ENCODE measurements at regions not wholly inside any gene's neighbourhood (a gene's known extent, or its start where the extent isn't known, plus 50 kb on each side); places are given as distances from the start of the nearest gene placed in this dataset.

DNA sequence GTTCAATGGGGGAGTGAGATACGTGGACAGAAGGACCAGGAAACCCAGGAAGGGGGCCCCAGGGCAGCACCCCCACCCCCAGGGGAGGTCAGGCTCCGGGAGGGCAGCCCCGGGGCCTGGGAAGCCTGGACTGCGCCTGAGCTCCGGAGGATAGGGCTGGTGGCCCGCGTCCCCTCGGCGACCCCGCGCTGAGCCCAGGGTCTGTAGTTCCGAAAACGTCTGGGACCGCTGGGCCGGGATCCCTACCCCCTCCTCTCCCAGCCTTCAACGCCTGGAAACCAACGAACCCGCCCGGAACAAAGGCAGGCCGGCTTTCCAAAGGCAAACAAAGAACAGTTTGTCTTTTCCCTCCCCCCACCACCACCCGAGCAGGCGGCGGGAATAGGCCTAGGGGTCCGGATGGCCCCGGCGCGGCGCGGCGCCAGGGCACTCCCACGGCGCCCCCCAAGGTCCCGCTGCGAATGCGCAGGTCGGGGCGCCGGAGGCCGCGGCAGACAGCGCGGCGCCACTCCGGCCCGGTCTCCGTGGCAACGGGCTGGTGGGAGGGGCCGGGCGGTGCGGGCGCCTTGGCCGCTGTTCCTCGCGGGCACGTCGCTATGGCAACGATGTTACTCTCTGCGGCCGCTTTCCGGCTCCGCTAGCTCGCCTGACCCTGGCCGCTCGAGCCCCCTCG is 58.5 kb downstream of the IGLL1 start (continued):
- TF ChIP-seq, protein P1, sequence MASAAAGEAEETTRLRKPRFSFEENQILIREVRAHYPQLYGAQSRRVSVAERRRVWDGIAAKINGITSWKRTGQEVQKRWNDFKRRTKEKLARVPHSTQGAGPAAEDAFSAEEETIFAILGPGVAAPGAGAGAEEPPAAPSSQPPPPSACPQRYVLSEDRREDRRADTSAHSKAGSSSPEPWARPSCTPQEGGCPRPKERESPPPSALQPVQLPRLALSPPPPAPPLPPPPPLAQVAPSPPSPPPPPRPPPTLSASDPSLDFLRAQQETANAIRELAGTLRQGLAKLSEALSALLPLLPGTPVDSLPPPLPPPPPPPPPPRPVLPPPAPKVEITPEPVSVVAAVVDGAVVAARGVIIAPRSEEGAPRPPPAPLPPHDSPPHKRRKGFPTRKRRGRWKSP (CRISPR knock-in tag; IDR thresholded peaks at IDR 0.05): peak; percentile 63; the same call in 1 of the 2 replicates
- TF ChIP-seq ZNF30 (CRISPR knock-in tag; IDR thresholded peaks at IDR 0.05): no peak
- TF ChIP-seq, protein P2, sequence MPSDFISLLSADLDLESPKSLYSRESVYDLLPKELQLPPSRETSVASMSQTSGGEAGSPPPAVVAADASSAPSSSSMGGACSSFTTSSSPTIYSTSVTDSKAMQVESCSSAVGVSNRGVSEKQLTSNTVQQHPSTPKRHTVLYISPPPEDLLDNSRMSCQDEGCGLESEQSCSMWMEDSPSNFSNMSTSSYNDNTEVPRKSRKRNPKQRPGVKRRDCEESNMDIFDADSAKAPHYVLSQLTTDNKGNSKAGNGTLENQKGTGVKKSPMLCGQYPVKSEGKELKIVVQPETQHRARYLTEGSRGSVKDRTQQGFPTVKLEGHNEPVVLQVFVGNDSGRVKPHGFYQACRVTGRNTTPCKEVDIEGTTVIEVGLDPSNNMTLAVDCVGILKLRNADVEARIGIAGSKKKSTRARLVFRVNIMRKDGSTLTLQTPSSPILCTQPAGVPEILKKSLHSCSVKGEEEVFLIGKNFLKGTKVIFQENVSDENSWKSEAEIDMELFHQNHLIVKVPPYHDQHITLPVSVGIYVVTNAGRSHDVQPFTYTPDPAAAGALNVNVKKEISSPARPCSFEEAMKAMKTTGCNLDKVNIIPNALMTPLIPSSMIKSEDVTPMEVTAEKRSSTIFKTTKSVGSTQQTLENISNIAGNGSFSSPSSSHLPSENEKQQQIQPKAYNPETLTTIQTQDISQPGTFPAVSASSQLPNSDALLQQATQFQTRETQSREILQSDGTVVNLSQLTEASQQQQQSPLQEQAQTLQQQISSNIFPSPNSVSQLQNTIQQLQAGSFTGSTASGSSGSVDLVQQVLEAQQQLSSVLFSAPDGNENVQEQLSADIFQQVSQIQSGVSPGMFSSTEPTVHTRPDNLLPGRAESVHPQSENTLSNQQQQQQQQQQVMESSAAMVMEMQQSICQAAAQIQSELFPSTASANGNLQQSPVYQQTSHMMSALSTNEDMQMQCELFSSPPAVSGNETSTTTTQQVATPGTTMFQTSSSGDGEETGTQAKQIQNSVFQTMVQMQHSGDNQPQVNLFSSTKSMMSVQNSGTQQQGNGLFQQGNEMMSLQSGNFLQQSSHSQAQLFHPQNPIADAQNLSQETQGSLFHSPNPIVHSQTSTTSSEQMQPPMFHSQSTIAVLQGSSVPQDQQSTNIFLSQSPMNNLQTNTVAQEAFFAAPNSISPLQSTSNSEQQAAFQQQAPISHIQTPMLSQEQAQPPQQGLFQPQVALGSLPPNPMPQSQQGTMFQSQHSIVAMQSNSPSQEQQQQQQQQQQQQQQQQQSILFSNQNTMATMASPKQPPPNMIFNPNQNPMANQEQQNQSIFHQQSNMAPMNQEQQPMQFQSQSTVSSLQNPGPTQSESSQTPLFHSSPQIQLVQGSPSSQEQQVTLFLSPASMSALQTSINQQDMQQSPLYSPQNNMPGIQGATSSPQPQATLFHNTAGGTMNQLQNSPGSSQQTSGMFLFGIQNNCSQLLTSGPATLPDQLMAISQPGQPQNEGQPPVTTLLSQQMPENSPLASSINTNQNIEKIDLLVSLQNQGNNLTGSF (CRISPR knock-in tag; IDR thresholded peaks at IDR 0.05): 0 out of 2 replicates have a peak, but pooled peaks have one; percentile 16
- TF ChIP-seq FIP1L1 (IDR thresholded peaks at IDR 0.05; ENCODE audit: borderline replicate concordance, insufficient read depth, low read depth, low read length): no peak
- TF ChIP-seq, protein P3, sequence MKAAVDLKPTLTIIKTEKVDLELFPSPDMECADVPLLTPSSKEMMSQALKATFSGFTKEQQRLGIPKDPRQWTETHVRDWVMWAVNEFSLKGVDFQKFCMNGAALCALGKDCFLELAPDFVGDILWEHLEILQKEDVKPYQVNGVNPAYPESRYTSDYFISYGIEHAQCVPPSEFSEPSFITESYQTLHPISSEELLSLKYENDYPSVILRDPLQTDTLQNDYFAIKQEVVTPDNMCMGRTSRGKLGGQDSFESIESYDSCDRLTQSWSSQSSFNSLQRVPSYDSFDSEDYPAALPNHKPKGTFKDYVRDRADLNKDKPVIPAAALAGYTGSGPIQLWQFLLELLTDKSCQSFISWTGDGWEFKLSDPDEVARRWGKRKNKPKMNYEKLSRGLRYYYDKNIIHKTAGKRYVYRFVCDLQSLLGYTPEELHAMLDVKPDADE (CRISPR knock-in tag; IDR thresholded peaks at IDR 0.05): no peak
- 0 out of 2 replicates have a peak, but pooled peaks have one; percentile 39 for TF ChIP-seq FOXK1 (CRISPR knock-in tag; IDR thresholded peaks at IDR 0.05; ENCODE audit: borderline replicate concordance, low read depth)
- TF ChIP-seq, protein P4, sequence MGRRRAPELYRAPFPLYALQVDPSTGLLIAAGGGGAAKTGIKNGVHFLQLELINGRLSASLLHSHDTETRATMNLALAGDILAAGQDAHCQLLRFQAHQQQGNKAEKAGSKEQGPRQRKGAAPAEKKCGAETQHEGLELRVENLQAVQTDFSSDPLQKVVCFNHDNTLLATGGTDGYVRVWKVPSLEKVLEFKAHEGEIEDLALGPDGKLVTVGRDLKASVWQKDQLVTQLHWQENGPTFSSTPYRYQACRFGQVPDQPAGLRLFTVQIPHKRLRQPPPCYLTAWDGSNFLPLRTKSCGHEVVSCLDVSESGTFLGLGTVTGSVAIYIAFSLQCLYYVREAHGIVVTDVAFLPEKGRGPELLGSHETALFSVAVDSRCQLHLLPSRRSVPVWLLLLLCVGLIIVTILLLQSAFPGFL (CRISPR knock-in tag; IDR thresholded peaks at IDR 0.05): no peak
- peak; percentile 76; the same call in 1 of the 2 replicates for TF ChIP-seq HDAC1 (CRISPR knock-in tag; IDR thresholded peaks at IDR 0.05)
- TF ChIP-seq ZNF570 (CRISPR knock-in tag; IDR thresholded peaks at IDR 0.05; ENCODE audit: borderline replicate concordance): no peak
- TF ChIP-seq KDM5B (CRISPR knock-in tag; IDR thresholded peaks at IDR 0.05; ENCODE audit: borderline replicate concordance): no peak
- peak; percentile 63; the same call in 1 of the 2 replicates for TF ChIP-seq NFKBIZ (CRISPR knock-in tag; IDR thresholded peaks at IDR 0.05)
- TF ChIP-seq FOXM1 (CRISPR knock-in tag; IDR thresholded peaks at IDR 0.05): no peak
- no peak for TF ChIP-seq SNAI1 (CRISPR knock-in tag; IDR thresholded peaks at IDR 0.05; ENCODE audit: borderline replicate concordance)
- TF ChIP-seq DR1 (CRISPR knock-in tag; IDR thresholded peaks at IDR 0.05): peak; percentile 26; the same call in 1 of the 2 replicates
